HG02943 (cell line): ENCODE measurements at regions not wholly inside any gene's neighbourhood (a gene's known extent, or its start where the extent isn't known, plus 50 kb on each side); places are given as distances from the start of the nearest gene placed in this dataset.

Experiments used
- ATAC-seq: cut with Tn5 transposase; IDR thresholded peaks from one replicate; pipeline ENCODE4 v1.9.1; 2021; ENCODE audit warnings: mild to moderate bottlenecking, low read depth, moderate library complexity; ENCODE audit not compliant: unreplicated experiment

DNA sequence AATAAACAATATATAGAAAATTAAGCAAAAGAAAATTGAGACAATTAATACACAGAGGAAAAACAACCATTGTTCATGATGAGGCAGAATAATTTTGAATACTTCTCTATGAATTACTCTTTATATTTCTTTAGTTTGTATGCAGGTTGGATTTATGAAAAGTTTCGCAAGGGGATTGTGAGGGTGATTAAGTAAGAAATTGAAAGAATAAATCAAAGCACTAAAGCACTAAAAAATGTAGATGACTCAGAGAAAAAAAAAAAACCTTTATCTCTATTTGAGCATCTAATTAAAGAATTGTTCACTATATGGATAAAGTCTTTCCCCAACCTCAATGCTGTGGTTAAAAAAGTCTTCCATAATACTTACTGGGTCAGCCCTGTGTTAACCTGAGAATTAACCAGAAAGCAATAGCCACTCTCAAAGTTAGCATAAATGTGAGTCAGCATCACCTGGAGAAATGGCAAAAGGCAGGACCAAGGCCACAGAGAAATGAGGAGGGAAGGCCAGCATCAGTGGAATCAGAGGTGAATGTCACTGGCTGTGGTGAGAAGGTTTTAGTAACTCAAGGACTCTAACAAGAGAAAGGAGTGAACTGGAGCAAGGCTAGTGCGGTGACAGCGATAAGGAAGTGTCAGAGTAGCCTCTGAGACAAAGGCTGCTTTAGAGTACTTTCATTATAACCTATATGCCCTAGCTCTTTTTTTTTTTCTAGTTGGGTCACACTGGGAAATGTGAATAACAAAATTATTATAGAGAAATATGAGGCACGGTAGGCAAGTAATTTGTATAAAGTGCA lies 310.4 kb downstream of the KCNC2 start:
- no peak for ATAC-seq

GRCh38 chr12:74900232-74900631 lies 309.4 kb downstream of the KCNC2 start:
- no peak for ATAC-seq

DNA sequence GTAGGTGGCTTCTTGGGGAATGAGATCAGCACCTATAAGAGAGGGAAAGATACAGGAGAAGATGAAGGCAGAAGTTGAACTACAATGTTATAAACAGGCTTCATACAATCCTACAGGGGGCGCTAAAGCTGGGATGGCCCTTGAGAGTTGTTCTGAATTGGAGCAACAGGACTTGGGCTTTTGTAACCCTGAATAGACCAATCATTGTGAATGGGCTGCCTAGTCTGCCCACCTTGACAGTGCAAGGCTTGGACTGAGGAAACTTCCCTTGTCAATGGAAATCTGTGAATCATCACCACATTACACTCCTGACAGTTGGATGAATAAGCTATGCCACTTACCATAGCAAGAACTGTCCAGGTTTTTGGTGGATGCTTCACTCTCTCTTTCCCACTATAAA lies 306.1 kb downstream of the KCNC2 start:
- ATAC-seq: no peak

DNA sequence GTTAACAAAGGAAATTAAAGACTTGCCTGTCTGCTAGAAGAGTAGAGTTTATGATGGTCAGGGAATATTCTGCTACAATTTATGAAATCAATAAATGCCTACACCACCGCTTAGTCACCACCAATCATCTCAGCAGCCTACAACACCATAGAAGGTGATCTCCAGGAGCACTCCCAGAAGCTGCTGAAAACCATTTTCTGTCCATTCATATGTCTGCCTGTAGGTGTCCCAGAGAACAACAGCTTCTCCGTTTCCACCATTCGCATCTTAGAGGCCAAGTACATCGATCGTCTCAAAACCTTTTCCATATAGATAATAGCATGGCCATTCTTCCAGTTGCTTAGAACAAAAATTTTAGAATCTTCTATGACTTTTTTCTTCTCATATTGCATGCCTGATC lies 303.4 kb downstream of the KCNC2 start:
- ATAC-seq: no peak

- no peak for ATAC-seq
Observed at GRCh38 chr12:74910831-74911230, 298.8 kb downstream of the KCNC2 start.

- ATAC-seq: no peak
Observed at GRCh38 chr12:74914378-74914777, 295.3 kb downstream of the KCNC2 start.

DNA sequence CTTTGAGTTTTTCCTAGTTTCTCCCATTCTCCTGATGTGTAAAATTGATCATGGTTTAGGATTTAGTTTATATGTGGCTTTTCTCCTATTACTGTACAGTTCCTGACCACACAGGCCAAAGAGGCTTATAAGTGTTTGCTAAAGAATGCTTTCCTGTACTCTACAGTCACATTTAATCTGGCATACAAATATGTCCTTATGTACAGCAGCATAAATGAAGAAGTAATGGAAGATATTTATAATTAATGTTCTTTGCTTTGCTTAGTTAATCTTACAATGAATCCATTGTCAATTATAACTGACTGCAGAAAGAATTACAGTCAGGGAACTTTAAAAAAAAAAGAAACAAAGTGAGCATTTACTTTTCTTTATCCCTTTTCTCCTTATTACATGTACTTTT lies 293.9 kb downstream of the KCNC2 start:
- ATAC-seq: no peak

DNA sequence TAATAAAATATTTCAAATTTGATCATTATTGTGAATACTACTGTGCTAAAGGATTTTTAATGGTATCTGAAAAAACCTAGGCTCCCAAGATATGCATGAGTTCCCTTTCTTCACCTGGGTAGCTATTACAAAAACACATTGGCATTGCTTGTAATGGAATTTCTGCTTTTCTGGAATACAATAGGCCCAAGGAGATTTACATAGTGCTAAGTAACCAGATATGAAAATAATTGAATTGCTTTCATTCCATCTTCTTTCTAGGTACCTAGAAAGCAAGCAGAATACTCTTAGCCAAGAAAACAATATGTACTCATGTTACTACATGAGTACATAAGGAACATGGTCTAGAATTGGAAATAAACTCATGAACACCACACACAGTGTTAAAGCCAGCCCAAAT lies 291.9 kb downstream of the KCNC2 start:
- ATAC-seq: no peak

DNA sequence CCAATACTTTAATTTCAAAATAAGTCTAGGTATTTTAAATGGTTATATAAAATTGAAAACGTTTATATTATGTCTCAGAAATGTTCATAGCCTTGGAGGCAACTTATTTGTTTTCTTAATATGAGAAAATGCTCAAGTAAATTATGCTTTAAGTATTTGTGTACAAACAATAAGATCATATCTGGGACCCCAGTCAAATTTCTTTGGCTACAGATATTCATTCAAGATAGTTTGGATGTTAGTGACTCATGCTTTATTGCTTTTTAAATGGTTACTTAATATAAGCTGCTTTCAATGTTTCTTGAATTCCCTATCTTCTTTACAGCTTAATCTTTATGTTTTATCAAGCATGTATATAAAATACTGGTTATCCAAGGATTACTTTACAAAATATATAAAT lies 291.3 kb downstream of the KCNC2 start:
- ATAC-seq: no peak

DNA sequence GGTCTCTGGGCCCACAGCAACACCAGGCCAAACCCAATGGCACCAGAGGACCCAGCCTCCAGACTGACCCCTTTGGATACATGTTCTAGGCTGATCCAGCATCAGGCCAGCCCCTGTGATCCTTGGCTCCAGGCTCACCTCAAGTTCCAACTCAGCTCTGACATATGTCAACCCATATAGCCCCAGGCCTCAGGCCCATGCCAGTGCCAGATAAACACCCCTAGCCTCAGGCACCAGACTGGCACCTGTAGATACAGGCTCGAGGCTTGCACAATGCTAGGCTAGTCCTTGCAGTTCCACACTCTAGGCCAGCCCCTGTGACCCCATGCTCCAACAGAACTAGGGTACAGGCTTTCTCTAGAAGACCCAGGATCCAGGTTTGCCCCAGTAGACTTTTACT lies 287.5 kb downstream of the KCNC2 start:
- no peak for ATAC-seq

DNA sequence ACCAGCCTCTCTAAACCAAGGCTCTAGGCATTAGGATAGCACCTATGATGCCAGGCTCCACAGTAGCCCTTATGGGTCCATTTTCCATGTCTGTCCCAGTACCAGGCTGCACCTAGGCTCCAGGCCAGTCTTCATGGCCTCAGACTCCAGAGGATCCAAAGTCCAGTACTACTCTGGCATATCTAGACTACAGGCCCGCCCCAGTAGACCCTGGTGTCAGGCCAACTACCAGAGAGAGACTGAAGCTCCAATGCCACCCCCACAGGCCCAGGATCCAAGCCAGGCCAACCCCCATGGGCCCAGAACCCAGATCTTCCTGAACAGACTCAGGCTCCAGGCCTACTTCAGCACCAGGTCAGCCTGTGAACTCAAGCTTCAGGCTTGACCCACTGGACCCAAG lies 287.0 kb downstream of the KCNC2 start:
- no peak for ATAC-seq

DNA sequence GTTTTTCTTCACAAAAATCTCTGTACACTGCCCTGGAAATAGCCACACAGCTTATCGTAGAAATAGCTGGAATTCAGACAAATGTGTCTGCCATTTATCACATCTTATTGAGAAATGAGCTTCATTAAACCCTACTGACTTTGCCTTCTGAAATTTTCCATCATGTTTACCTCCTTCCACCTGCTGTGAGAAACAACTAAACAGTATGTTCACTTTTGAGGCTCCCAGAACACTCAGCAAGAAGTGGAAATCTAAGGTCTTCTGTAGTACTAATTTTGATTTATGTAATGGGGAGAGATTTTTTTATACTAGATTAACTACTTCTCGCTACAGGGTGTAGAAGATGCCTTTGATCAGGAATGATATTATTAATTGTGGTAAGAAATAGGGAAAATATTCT lies 268.0 kb downstream of the KCNC2 start:
- ATAC-seq: no peak

- no peak for ATAC-seq
Observed at GRCh38 chr12:74945771-74946198, 263.9 kb downstream of the KCNC2 start.

GRCh38 chr12:74953697-74954096 lies 255.9 kb downstream of the KCNC2 start:
- no peak for ATAC-seq

DNA sequence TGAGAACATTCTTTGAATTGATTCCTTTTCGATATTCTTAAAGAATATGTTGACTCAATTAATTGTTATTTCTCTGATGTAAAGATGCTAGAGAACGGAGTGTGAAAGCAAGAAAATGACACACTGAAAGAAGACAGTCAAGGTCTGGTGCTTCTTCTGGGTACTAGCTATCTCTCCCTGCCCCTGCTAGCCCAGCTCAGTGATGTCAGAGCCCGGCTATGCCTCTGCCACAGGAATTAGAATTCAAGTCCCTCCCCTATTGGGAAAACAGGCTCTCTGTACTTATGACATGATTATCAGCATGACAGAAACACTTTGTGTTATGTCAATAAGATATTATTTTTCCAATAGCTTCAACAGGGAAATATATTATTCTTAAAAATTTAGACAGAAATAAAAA lies 252.4 kb downstream of the KCNC2 start:
- no peak for ATAC-seq

DNA sequence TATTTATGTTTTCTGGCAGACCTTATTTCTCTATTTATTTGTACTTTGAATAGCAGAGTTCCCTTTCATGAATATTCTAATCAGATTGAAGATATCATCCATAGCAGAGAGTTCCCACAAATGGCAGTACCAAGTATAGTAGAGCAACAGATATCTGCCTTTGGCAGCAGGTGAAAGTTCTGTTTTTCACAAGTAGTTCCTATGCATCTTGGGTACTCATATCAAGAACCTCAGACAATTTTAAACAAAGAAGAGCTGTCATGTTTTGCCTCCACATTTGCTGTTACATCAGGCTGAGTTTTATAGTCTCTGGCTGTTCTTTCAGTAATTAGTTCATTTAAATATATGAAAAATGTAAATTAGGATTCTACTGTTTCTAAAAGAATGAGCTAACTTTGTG lies 252.0 kb downstream of the KCNC2 start:
- ATAC-seq: no peak

DNA sequence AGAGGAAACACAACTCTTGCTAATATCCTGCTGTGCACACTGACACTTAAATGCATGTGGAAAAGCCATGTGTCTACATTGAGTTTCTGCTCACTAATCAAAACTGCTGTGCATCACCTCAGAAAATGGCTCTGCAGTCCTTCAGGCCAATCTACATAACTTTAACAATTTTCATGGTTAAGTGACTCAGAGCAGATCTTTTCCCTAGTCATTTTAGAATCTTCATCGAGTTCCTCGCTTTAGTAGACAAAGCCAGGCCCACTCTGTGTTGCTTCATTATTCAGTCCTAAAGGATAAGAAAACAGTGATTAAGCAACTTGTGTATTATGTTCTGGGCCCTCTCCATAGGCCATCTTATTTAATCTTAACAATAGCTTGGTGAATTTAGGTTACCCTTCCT lies 250.0 kb downstream of the KCNC2 start:
- ATAC-seq: no peak

- ATAC-seq: no peak
Observed at GRCh38 chr12:74963304-74963703, 246.3 kb downstream of the KCNC2 start.

GRCh38 chr12:74963867-74964331 lies 245.7 kb downstream of the KCNC2 start:
- ATAC-seq: no peak

GRCh38 chr12:74964390-74964789 lies 245.2 kb downstream of the KCNC2 start:
- ATAC-seq: no peak

DNA sequence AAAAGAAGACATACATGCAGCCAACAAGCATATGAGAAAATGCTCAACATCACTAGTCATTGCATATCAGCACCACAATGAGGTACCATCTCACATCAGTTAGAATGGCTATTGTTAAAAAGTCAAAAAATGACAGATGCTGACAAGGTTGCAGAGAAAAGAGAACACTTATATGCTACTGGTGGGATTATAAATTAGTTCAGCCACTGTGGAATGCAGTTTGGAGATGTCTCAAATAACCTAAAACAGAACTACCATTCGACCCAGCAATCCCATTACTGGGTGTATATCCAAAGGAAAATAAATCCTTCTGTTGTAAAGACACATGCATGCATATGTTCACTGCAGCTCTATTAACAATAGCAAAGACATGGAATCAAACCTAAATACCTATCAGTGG lies 238.4 kb downstream of the KCNC2 start:
- ATAC-seq: no peak

DNA sequence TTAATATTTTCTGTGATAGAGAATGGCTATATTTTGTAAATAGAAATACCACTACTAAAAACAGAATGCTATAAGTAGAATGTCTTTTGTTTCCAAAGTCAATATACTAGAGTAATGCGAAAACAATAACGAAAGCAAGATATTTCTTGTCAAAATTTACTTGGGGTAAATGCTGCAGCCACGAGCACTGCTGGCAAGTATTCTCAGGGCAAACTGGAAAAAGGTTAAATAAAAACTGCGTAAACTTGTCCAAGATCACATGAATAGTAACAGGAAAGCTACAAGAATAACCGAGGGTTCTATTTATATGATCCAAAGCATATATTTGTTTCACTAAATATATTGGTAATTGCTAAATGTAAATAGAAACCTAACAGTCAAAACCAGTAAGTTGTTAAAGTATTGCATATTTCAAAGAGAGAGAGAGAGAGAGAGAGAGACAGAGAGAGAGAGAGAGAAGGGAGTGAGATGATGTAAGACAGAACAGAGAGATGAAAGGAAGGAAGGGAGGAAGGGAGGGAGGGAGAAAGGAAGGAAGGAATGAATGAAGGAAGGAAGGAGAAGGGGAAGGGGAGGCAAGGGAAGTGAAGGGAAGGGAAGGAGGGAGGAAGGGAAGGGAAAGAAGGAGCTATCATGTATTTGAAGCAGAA lies 231.7 kb downstream of the KCNC2 start:
- no peak for ATAC-seq
